Cardiac muscle cell (in vitro differentiated cells and primary cell): ENCODE measurements at regions not wholly inside any gene's neighbourhood (a gene's known extent, or its start where the extent isn't known, plus 50 kb on each side); places are given as distances from the start of the nearest gene placed in this dataset.

ENCODE experiments used
- DNase-seq, 2 donors: peaks; one replicate each; pipeline versions ENCODE4 v3.0.0 to v3.0.0-alpha.2; 2010 to 2017; ENCODE audit warnings: low read depth in 1 of 2, low spot score in 1 of 2
- H3K27ac ChIP-seq: fragments of 200-600 bp; sonication (generic); 2 replicates; pipeline ENCODE4 v1.5.1; 2016
- H3K27me3 ChIP-seq: fragments of 200-600 bp; sonication (generic); 2 replicates; pipeline ENCODE4 v1.6.0; 2016; ENCODE audit warnings: control low read depth
- H3K36me3 ChIP-seq: fragments of 200-600 bp; sonication (generic); 2 replicates; pipeline ENCODE4 v1.5.1; 2016; ENCODE audit warnings: control low read depth
- H3K4me1 ChIP-seq: fragments of 200-600 bp; sonication (generic); 2 replicates; pipeline ENCODE4 v1.8.1; 2017; ENCODE audit warnings: low read depth, mild to moderate bottlenecking, mixed run types
- H3K4me3 ChIP-seq: fragments of 200-600 bp; sonication (generic); 2 replicates; pipeline ENCODE4 v1.5.1; 2016; ENCODE audit warnings: mild to moderate bottlenecking
- H3K9me3 ChIP-seq: fragments of 200-600 bp; sonication (generic); 2 replicates; pipeline ENCODE4 v1.5.1; 2017; ENCODE audit warnings: low read depth, mild to moderate bottlenecking, control low read depth
- CTCF ChIP-seq: IDR thresholded peaks from 2 replicates; pipeline ENCODE4 v1.5.1; 2012; ENCODE audit warnings: low read depth, mild to moderate bottlenecking, low read length

GRCh38 chr14:25430808-25431207 is 380.9 kb upstream of the STXBP6 start:
- TF ChIP-seq CTCF: no peak
- no peaks in the 10 kb centered on the region for H3K27me3 ChIP-seq
- no peak overlapping the region for H3K27ac ChIP-seq
- no peak for DNase-seq
- H3K9me3 ChIP-seq: no peaks in the 10 kb centered on the region
- H3K36me3 ChIP-seq: no peaks in the 10 kb centered on the region
- H3K4me1 ChIP-seq: no peaks in the 10 kb centered on the region
- no peak overlapping the region for H3K4me3 ChIP-seq

- Histone ChIP-seq H3K4me1 (no peaks in the 10 kb centered on the region), H3K27ac (no peak overlapping the region), H3K36me3 (no peaks in the 10 kb centered on the region), H3K9me3 (no peaks in the 10 kb centered on the region), H3K27me3 (no peaks in the 10 kb centered on the region), H3K4me3 (no peak overlapping the region)
- no peak for TF ChIP-seq CTCF
- peak in 1 of 2 donors; percentile 37 for DNase-seq
Measured at GRCh38 chr14:25412998-25413397, 363.1 kb upstream of the STXBP6 start.

GRCh38 chr14:25411781-25412757 is 362.1 kb upstream of the STXBP6 start:
- no peaks in the 10 kb centered on the region for H3K9me3 ChIP-seq
- H3K36me3 ChIP-seq: no peaks in the 10 kb centered on the region
- TF ChIP-seq CTCF: no peak
- H3K4me1 ChIP-seq: no peaks in the 10 kb centered on the region
- H3K27ac ChIP-seq: no peak overlapping the region
- H3K4me3 ChIP-seq: no peak overlapping the region
- no peaks in the 10 kb centered on the region for H3K27me3 ChIP-seq
- peak in 1 of 2 donors; percentile 5 for DNase-seq

GRCh38 chr14:25406818-25407217 is 356.9 kb upstream of the STXBP6 start:
- Histone ChIP-seq H3K9me3 (no peaks in the 10 kb centered on the region), H3K27ac (no peak overlapping the region), H3K27me3 (peaks cover 21% of the 10 kb centered on the region), H3K4me1 (no peaks in the 10 kb centered on the region), H3K4me3 (no peak overlapping the region), H3K36me3 (no peaks in the 10 kb centered on the region)
- peak; percentile 33 for TF ChIP-seq CTCF
- peak; percentile 28 to 79 for DNase-seq

- Histone ChIP-seq H3K4me3 (no peak overlapping the region), H3K4me1 (no peaks in the 10 kb centered on the region), H3K27ac (no peak overlapping the region), H3K9me3 (no peaks in the 10 kb centered on the region), H3K36me3 (no peaks in the 10 kb centered on the region), H3K27me3 (peaks cover 27% of the 10 kb centered on the region)
- peak; percentile 44 to 72 for DNase-seq
- peak; percentile 78 for TF ChIP-seq CTCF
Measured at GRCh38 chr14:25400607-25401206, 350.8 kb upstream of the STXBP6 start.
